NCI-H460 (cell line): ENCODE measurements at regions not wholly inside any gene's neighbourhood (a gene's known extent, or its start where the extent isn't known, plus 50 kb on each side); places are given as distances from the start of the nearest gene placed in this dataset.
"Not testable (repeated sequence)": the region's sequence is repeated elsewhere in the genome, so short reads cannot be mapped to it uniquely, and the experiment has no call there.

Source experiments
- DNase-seq: peaks from one replicate; pipeline ENCODE4 v3.0.0-alpha.2; 2016; ENCODE audit warnings: low read depth; ENCODE audit errors: extremely low read depth

DNA sequence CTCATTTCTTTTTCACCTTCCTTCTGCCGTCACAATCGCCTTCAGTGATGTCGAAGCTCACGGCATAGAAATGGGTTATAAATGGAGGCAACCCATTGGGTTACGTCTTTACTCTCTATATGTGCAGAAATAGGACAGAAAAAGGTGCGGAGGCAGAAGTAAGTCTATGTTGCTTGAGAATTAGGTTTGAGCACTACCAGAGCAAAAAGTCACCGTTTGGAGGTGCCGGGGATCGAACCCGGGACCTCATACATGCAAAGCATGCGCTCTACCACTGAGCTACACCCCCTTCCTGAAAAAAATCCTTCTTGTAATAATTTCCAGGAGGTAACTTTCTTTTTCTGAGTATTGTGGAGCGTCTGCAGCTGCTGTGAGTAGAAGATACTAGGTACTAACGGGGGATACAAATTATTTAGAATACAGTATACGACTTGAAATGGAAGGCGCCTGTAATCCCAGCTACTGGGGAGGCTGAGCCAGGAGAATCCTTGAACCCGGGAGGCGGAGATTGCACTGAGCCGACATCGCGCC is 134.2 kb downstream of the TRIM27 start:
- DNase-seq: peak; percentile 71

DNA sequence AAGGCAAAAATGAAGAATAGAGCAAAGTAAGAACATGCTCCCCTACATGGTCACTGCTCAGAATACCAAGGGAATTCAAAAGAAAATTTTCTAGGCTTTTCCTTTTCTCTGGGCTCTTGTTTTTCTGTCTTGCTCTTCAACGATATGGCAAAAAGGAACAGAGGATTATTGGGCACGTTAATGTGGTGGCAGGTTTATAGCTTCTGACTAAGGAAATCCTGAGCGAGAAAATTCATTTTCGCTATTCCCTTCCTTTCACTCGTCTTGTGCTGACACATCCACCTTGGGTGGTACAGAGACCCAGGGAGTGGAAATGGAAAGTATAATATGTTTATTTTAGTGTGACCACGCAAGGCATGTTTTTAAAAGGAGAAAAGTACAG is 132.8 kb downstream of the TRIM27 start:
- DNase-seq: no peak

DNA sequence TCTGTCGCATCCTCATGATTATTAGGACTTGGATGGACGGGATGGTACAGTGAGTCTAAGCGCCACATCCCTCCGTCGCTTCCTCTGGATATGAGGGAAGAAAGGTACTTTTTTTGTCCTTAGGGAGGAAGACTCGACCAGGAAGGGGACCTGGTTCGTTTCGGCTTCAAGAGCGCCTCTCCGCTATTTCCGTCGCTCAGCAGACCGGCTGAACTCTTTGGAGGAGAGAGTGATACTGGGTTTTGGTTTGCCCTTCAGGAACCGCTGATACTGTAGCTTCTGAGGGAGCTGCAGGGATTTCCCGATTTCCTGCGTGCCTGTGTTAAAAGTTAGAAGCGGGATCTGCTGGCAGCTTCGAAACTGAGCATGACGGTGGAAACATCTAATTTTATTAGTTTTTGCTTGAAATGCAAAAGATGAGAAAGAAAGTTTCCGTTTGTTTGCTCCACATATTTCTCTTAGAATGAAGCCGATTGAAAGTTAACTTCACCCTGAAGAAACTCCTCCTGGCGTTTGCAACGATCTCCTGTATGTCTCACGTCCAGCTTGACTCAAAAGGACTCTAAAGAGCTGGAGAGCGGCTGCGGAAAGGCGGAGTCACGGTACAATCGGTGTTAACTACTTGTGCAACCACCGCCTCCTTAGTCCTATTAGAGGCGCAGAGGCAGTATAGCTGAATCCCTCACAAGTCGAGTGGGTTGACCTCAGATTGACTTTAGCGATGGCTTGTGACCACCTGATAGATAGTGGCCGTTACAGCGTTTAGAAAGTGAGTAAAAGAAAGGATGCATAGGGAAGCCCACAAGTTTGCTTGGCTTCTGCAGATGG is 129.4 kb downstream of the TRIM27 start:
- DNase-seq: peak; percentile 62

DNA sequence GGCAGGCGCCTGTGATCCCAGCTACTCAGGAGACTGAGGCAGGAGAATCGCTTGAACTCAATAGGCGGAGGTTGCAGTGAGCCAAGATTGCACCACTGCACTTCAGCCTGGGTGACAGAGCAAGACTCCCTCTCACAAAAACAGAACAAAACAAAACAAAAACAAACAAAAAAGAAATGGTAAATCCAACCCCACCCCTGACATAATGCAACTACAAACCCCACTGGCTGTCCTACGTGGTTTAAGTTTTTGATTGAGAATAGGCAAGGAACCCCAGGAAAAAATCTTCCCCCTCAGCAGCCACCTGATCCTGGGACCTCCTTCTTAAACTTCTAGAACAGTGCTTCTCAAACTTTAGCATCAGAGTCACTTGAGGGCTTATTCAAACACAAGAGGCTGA is 123.1 kb downstream of the TRIM27 start:
- DNase-seq: not testable (repeated sequence)

DNA sequence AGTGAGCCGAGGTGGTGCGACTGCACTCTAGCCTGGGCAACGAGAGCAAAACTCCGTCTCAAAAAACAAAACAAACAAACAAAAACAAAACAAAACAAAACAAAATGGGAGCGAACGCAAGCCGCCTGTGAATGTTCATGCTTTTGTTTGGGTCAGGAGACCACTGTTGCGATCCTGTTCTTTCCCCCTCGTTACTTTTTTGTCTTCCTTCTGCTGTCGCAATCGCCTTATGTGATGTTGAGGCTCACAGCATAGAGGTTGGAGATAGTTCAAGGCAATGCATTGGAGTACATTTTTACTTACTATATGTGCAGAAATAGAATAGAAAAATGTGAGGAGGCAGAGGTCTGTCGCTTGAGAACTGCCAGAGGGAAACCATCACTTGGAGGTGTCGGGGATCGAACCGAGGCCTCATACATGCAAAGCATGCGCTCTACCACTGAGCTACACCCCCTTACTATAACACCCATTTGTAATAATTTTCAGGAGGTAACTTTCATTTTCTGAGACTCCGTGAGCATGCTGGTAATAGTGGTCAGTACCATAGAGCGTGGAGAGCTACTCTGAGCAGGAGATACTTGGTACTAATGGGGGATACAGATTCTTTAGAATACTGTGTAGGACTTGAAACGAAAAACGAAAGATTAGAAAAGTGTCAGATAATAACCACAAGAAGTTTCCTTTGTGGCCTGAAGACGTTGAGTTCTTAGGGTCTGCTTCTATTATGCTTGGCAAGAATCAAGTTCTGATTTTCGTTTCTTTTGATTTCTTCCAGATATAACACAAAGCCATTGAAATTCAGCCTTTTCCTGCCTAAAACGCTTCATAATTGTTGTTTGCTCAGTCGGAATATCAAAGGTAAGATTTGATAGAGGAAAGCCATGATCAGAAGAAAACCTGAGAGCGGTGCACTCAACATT is 121.1 kb downstream of the TRIM27 start:
- DNase-seq: peak; percentile 74

DNA sequence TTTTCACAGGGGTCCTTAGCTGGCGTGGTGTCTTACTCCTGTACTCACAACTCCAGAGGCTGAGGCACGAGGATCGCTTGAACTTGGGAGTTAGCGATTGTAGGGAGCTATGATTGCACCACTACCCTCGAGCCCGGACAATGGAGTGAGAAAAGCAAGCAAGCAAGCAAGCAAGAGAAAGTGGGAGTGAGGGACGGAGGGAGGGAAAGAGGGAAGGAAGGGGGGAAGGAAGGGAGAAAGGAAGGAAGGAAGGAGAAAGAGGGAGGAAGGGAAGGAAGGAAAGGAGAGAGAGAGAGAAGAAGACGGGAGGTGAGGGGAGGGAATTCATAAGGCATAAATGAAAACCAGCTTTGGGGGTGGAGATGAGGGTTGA is 120.5 kb downstream of the TRIM27 start:
- DNase-seq: peak; percentile 61

DNA sequence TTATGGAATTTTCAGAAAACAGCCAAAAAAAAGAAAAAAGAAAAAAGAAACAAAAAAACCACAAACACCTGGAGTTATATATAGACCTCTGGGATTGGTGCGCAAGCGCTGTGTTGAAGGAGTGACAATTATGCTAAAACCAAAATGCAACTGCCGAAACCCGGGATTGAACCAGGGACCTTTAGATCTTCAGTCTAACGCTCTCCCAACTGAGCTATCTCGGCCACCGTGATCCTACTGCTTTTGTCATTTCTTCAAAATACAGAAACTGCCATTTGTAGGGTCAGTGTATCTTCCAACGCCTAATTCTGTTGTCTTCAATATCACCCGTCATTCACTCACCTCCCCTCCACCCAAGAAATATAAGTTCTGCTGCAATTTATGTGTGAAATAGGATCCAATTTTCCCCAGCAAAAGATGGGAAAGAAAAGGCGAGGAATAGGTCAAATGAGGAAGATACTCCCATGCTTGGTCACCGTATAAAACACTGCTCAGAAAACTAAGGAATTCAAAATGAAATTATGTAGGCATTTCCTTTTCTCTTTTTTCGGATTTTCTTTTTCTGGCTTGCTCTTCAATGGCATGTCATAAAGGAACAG is 116.0 kb downstream of the TRIM27 start:
- DNase-seq: peak; percentile 76

DNA sequence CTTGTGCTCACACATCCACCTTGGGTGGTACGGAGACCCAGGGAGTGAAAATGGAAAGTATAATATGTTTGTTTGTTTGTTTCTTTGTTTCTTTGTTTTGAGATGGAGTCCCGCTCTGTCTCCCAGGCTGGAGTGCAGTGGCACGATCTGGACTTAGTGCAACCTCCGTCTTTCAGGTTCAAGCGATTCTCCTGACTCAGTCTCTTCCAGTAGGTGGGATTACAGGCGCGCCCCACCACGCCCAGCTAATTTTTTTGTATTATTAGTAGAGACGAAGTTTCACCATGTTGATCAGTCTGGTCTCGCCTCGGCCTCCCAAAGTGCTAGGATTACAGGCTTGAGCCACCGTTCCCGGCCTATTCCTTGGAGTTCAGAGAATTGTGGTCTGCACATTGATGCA is 115.4 kb downstream of the TRIM27 start:
- no peak for DNase-seq

DNA sequence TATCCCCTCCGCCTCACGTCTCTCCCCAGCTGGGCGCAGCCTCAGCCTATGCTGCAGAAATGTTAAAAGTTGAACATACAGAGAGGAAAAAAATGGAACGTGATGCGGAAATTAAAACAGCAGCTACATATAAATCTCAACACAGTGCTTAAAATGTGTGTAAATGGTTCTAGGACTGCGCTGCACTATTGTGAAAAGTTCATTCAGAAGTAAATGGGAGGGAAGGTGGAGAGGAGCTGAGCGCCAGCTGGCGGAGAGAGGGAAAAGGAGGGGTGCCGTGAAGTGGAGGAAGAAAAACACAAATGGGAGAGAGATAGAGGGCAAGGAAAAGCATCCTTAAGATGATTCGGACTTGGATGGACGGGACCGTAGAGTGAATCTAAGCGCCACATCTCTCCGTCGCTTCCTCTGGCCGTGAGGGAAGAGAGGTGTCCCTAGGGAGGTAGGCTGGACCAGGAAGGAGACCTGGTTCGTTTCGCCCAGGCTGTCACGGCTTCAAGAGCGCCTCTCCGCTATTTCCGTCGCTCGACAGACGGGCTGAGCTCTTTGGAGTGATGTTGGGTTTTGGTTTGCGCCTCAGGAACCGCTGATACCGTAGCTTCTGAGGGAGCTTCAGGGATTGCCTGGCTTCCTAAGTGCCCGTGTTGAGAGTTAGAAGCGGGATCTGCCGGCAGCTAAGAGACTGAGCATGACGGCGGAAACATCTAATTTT is 113.7 kb downstream of the TRIM27 start:
- DNase-seq: no peak

DNA sequence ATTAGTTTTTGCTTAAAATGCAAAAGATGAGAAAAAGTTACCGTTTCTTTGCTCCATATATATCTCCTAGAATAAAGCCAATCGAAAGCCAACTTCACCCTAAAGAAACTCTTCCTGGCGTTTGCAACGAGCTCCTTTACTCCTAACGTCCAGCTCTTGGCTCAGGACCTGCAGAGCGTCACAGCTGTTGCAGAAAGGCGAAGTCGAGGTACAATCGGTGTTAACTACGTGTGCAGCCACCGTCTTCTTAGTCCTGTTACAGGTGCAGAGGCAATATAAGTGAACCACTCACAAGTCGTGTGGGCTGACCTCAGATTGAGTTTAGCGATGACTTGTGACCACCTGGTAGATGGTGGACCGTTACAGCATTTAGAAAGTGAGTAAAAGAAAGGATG is 113.1 kb downstream of the TRIM27 start:
- no peak for DNase-seq

DNA sequence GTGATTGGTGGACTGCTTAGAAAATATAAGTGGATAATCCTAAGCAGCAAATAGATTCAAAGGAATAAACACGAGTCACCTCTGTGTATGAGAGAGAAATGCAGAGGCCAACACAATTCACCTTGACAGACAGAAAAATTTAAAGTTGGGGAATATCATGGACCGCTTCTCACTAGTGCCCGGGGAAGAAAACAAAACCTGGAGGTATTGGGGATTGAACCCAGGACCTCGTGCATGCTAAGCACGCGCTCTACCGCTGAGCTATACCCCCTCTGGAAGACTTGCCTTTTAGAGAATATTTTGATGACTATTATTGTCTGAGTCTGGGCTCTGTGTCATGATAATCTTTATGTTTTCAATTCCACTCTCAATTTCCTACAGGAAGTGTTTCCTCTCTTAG is 111.9 kb downstream of the TRIM27 start:
- DNase-seq: no peak

DNA sequence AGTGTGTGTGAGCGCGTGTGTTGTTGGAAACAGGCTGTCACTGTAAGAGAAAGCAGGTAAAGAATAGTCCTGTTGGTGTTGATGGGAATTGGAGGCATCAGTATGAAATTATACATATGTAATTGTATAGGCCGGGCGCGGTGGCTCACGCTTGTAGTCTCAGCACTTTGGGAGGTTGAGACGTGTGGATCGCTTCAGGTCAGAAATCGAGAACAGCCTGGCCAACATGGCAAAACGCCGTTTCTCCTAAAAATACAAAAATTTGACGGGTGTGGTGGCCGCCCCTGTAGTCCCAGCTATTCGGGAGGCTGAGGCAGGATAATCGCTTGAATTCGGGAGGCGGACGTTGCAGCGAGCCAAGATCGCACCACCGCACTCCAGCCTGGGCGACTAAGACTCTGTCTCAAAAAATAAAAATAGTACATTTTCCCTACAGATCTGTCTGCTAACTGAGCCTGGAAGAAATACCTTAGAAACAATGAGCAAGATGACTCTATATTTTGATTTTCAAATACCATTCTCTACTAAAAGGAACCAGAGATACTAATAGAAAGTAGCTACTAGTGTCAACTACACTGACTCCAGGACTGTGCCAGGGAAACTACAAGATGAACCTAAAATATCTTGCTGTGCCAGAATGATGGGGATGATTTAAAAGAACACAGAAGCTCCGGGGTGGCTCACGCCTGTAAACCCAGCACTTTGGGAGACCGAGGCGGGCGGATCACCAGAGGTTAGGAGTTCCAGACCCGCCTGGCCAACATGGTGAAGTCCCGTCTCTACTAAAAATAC is 110.8 kb downstream of the TRIM27 start:
- DNase-seq: no peak

DNA sequence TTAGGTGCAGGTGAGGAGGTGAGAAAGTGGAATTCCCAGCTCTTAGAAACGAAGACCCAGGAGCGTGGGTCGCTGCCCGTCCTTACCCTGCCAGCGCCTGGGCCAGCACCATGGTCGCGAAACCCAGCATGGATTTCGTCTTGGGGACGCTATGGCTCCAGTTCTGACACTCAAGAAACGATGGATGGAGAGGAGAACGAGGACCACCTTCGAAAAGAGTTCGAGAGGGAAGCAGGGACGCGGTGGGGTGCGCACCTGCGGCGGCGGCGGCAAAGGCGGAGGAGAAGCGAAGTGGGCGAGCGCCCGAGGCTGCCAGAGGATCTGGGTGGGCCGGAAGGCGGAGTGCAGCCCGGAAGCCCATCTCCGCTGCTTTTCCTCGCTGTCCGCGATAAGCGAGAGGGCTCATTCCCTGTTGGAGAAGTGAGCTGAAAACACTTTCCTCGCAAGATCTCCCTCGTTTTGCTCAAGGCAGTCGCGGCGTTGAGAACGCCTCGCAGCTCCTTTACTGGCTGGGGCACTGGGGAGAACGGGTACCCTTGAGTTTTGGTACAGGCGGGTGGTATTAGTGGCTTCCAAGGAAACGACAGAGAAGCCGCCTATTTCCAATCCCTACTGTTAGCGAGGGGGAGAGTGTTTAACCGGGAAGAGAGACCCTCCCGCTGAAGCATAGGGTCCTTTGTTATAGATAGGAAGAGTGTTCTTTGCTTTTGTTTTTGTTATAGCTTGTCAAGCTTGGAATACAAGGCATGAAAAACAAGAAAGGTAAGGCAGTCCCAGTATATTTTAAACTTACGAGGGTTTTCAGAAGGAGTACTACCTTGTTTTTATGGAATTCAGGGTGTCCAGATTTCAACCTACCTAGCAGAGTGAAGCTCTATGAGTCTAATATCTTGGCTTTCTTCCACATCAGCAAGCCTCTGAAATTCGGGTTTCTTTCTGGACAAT is 109.5 kb downstream of the TRIM27 start:
- DNase-seq: no peak

DNA sequence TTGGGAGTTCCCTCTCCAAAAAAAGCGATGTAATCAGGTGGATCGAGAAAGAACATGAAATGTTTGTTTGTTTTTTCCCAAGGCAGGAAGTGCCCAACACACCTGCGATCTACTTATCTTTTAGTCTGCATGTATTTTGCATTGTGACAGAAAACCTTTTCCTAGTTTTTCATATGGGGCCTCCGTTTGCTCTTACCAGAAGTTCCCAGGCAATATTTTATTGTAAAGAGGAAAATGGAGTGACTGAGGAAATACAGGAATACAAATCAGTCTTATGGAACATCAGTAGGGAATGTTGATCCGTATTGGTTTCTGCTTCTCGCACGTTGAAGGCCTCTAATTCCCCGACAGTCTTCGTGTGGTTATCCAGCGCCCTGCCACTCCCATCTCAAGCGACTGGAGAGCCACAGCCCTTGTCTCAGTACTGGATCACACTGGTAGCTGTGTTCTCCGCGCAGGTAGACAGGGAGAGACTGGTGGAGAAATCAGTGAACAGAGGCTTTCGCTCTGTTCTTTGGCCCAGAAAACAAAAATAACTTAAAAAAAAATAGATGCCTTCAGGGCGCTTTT is 107.4 kb downstream of the TRIM27 start:
- DNase-seq: no peak

DNA sequence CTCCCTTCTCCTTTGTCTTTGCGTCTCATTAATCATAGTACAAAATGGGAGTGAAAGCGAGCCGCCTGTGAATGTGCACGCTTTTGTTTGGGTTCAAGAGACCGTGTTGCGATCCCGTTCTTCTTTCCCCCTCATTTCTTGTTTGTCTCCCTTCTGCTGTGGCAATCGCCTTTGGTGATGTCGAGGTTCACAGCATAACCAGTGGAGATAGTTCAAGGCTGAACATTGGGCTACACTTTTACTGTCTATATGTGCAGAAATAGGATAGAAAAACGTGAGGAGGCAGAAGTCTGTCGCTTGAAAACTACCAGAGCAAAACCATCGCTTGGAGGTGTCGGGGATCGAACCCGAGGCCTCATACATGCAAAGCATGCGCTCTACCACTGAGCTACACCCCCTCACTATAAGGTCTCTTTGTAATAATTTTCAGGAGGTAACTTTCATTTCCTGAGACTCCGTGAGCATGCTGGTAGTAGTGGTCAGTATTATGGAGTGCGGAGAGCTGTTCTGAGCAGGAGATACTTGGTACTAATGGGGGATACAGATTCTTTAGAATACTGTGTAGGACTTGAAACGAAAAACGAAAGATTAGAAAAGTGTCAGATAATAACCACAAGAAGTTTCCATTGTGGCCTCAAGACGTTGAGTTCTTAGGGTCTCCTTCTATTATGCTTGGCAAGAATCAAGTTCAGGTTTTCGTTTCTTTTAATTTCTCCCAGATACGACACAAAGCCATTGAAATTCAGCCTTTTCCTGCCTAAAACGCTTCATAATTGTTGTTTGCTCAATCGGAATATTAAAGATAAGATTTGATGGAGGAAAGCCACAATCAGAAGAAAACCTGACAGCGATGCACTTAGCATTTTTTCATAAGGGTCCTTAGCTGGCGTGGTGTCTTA is 106.6 kb downstream of the TRIM27 start:
- DNase-seq: peak; percentile 70

DNA sequence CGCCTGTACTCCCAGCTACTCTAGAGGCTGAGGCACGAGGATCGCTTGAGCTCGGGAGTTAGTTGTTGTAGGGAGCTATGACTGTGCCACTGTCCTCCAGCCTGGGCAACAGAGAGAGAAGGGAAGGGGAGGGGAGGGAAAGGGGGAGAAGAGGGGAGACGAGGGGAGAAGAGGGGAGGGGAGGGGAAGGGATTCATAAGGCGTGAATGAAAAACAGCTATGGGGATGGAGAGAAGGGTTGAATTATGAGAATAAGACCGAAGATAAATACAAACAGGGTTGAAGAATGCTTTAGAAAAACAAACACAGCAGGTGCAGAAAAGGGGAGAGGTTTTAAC is 106.0 kb downstream of the TRIM27 start:
- no peak for DNase-seq
